HL-60 (cell line): ENCODE measurements at regions not wholly inside any gene's neighbourhood (a gene's known extent, or its start where the extent isn't known, plus 50 kb on each side); places are given as distances from the start of the nearest gene placed in this dataset.

Source experiments
- DNase-seq, 2 experiments: peaks; one replicate each; pipeline ENCODE4 v3.0.0-alpha.2; 2010 to 2020; ENCODE audit warnings: low read depth in 1 of 2, low spot score in 1 of 2
- H3K27ac ChIP-seq: fragments of 250-450 bp; sonication (Bioruptor Pico); replicated peaks from 2 replicates; pipeline ENCODE4 v1.5.1; 2020; ENCODE audit warnings: mild to moderate bottlenecking, moderate library complexity
- H3K27me3 ChIP-seq: fragments of 250-450 bp; sonication (Bioruptor Pico); 2 replicates; pipeline ENCODE4 v1.5.1; 2021; ENCODE audit warnings: mild to moderate bottlenecking, moderate library complexity; ENCODE audit not compliant: insufficient read depth, poor library complexity, severe bottlenecking
- H3K4me3 ChIP-seq: replicated peaks from 2 replicates; pipeline ENCODE4 v1.5.1; 2011; ENCODE audit warnings: mild to moderate bottlenecking, control low read depth, low read length; ENCODE audit not compliant: insufficient read depth
- GABPA ChIP-seq: IDR thresholded peaks from 2 replicates; pipeline ENCODE4 v1.6.1; 2012; ENCODE audit warnings: low read depth
- POLR2AphosphoS5 ChIP-seq: IDR thresholded peaks from 2 replicates; pipeline ENCODE4 v1.6.1; 2012; ENCODE audit warnings: low read depth
- SPI1 ChIP-seq: IDR thresholded peaks from 2 replicates; pipeline ENCODE4 v1.6.1; 2012; ENCODE audit warnings: low read depth, mild to moderate bottlenecking, borderline replicate concordance
- TF ChIP-seq, protein P1 (sequence below): IDR thresholded peaks from one replicate; pipeline ENCODE4 v1.5.1; 2011; ENCODE audit warnings: low read length, control low read depth, inconsistent platforms; ENCODE audit not compliant: insufficient read depth
- TF ChIP-seq, protein P2 (sequence below): IDR thresholded peaks from 2 replicates; pipeline ENCODE4 v1.6.1; 2012; ENCODE audit warnings: low read depth; ENCODE audit not compliant: insufficient replicate concordance

DNA sequence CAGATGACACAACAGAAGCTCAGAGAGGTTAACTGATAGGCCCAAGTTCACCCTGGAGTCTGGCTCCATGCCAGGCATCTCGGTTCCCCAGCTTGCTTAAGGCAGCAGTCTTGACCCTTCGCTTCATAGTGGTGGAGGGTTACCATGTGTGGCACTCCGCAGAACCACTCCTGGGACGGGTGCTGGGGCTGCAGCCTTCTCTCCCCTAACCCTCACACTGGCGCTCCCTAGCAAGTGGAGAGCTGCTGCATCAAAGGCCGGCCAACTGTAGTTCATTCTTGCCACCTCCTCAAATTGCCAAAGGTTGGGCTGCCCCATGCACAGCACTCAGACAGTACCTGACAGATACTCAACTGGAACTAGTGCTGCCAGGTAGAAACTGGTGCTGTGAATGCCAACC is 70.2 kb upstream of the KCND3 start:
- Histone ChIP-seq H3K27me3 (peaks cover 3% of the 10 kb centered on the region), H3K4me3 (no peak overlapping the region), H3K27ac (no peak overlapping the region)
- TF ChIP-seq POLR2AphosphoS5, result no peak
- TF ChIP-seq, protein P1, sequence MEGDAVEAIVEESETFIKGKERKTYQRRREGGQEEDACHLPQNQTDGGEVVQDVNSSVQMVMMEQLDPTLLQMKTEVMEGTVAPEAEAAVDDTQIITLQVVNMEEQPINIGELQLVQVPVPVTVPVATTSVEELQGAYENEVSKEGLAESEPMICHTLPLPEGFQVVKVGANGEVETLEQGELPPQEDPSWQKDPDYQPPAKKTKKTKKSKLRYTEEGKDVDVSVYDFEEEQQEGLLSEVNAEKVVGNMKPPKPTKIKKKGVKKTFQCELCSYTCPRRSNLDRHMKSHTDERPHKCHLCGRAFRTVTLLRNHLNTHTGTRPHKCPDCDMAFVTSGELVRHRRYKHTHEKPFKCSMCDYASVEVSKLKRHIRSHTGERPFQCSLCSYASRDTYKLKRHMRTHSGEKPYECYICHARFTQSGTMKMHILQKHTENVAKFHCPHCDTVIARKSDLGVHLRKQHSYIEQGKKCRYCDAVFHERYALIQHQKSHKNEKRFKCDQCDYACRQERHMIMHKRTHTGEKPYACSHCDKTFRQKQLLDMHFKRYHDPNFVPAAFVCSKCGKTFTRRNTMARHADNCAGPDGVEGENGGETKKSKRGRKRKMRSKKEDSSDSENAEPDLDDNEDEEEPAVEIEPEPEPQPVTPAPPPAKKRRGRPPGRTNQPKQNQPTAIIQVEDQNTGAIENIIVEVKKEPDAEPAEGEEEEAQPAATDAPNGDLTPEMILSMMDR, result no peak
- TF ChIP-seq, protein P2, sequence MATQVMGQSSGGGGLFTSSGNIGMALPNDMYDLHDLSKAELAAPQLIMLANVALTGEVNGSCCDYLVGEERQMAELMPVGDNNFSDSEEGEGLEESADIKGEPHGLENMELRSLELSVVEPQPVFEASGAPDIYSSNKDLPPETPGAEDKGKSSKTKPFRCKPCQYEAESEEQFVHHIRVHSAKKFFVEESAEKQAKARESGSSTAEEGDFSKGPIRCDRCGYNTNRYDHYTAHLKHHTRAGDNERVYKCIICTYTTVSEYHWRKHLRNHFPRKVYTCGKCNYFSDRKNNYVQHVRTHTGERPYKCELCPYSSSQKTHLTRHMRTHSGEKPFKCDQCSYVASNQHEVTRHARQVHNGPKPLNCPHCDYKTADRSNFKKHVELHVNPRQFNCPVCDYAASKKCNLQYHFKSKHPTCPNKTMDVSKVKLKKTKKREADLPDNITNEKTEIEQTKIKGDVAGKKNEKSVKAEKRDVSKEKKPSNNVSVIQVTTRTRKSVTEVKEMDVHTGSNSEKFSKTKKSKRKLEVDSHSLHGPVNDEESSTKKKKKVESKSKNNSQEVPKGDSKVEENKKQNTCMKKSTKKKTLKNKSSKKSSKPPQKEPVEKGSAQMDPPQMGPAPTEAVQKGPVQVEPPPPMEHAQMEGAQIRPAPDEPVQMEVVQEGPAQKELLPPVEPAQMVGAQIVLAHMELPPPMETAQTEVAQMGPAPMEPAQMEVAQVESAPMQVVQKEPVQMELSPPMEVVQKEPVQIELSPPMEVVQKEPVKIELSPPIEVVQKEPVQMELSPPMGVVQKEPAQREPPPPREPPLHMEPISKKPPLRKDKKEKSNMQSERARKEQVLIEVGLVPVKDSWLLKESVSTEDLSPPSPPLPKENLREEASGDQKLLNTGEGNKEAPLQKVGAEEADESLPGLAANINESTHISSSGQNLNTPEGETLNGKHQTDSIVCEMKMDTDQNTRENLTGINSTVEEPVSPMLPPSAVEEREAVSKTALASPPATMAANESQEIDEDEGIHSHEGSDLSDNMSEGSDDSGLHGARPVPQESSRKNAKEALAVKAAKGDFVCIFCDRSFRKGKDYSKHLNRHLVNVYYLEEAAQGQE, result no peak
- no peak for TF ChIP-seq GABPA
- no peak for TF ChIP-seq SPI1
- no peak for DNase-seq

DNA sequence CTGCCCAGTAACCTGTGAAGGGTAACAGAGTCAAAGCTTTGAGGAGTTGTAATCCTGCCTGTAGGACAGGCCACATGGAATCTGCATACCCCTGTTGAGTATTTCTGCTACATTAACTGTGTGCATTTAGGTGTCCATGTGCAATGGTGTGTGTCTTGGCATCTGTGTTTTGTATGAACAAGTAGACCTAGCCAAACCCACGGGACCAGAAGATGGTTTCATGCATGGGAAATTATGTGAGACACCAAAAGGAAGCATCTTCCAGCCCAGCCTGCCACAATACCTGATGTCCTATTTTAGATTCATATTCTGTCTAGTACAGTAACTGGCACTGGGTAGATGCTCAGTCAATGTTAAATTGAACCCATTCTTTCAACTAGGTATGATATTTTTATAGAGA is 70.8 kb upstream of the KCND3 start:
- no peak for TF ChIP-seq SPI1
- TF ChIP-seq GABPA, result no peak
- no peak for TF ChIP-seq POLR2AphosphoS5
- TF ChIP-seq, protein P2, result no peak
- TF ChIP-seq, protein P1, result no peak
- Histone ChIP-seq H3K27ac (no peak overlapping the region), H3K4me3 (no peak overlapping the region), H3K27me3 (peaks cover 3% of the 10 kb centered on the region)
- no peak for DNase-seq

DNA sequence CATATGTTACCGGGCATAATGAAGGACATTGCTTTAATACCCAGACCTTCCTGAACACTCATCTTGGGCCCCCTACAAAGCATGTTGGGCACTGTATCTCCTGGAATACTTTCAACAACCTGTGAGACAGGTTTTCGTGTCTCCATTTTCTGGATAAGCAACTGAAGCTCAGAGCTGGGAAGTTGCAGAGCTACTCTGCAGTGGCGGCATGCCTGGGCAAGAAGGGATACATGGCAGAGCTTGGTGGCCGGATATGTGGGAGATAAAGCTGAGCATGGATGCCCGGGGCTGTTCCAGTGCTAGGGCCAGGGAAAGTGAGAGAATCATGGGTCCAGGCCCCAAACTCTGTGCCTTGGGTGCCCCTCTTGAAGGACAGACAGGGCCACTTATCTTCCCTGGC is 71.6 kb upstream of the KCND3 start:
- Histone ChIP-seq H3K4me3 (no peak overlapping the region), H3K27me3 (peaks cover 3% of the 10 kb centered on the region), H3K27ac (no peak overlapping the region)
- TF ChIP-seq SPI1, result no peak
- TF ChIP-seq, protein P2, result no peak
- DNase-seq, result no peak

DNA sequence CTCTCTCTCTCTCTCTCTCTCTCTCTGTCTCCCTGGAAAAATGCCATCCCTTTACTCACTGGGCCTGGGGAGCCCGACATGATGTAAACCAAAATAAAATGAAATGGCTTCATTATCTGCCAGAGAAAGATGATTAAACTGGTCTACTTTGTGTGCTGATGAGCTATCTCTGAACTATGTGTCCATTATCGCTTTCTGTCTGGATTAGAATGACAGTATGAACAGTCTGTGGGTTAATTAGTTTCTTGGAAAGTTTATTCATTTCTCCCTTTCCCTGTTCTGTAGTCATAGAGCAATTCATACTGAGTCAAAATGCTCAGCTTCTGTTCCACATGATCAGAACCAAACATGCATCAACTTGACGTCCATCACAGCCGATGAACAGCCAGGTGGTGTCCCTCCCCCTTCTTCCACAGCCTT is 72.4 kb upstream of the KCND3 start:
- no peak for DNase-seq
- Histone ChIP-seq H3K4me3 (no peak overlapping the region), H3K27ac (no peak overlapping the region), H3K27me3 (peaks cover 3% of the 10 kb centered on the region)
- no peak for TF ChIP-seq SPI1
- TF ChIP-seq, protein P2, result no peak
- no peak for TF ChIP-seq GABPA
- no peak for TF ChIP-seq POLR2AphosphoS5
- TF ChIP-seq, protein P1, result no peak
